HG02642 (cell line): ENCODE measurements at regions not wholly inside any gene's neighbourhood (a gene's known extent, or its start where the extent isn't known, plus 50 kb on each side); places are given as distances from the start of the nearest gene placed in this dataset.

Experiments
- ATAC-seq: cut with Tn5 transposase; IDR thresholded peaks from one replicate; pipeline ENCODE4 v1.9.1; 2021; ENCODE audit warnings: mild to moderate bottlenecking; ENCODE audit not compliant: unreplicated experiment, poor library complexity

DNA sequence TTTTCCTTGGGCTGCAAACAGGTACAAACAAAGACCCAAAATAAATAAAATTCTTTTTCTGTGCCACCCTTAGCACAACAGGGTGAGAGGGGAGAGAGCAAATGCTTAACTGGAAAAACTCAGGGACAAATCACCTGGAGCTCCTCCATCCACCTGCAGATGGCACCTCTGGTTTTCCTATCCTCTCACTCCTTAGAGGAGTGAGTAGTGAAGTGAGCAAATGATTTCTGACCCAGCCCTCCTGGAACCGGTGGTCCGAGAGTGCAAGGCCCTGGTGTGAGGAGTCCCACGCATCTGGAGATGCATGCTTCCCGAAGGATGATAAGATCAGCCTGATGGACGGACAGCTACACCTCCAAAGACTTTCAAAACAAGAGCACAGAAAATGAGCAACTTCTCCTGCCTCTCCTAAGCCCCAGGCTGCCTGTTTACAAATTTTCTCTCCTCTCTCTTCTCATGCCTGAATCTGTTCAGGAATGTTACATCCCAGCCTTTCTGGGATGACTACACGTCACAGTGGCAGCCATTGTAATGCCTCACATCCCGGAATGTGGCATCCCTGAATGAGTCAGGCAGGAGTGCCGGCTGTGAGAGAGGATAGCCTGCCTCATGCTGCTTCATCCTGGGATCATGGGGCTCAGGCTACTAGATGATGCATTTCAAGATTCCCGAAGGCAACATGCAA, 86.4 kb downstream of the ADRB2 start:
- no peak for ATAC-seq

DNA sequence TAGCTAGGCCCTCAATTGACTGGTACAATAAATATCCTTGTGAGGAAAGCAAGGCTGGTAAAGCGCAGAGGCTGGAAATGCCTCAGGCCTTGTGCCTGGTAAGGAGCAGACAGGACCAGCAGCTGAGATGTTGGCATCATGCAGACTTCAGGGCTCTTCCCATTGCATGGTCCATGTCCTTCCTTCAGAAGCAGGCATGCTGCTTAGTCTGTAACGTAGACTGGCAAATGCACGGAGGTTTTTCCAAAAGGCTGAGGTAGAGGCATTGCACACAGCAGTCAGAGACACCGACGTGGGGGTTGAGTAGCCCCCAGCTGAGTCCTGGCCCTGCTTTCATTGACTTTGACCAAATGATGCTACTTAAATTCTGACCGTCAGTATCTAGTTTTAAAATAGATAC, 87.1 kb downstream of the ADRB2 start:
- no peak for ATAC-seq

DNA sequence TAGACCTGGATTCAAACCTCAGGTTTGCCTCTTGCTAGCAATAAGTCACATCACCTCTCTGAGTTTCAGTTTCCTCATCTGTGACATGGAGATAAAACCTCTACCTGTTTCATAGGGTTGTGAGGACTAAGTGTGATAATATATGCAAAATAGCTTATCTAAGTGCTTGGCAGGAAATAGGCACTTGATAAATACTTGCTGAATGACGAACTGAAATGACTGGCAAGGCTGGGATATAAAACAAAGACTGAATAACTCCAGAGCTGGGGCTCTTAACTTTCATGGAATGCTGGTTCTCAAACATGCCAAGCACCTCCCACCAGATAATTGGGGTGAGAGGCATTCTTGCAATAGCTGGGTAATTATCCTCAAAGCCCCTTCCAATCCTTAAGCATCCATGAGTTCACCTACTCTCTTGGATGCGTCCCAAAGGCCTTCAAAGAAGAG, 87.6 kb downstream of the ADRB2 start:
- no peak for ATAC-seq

DNA sequence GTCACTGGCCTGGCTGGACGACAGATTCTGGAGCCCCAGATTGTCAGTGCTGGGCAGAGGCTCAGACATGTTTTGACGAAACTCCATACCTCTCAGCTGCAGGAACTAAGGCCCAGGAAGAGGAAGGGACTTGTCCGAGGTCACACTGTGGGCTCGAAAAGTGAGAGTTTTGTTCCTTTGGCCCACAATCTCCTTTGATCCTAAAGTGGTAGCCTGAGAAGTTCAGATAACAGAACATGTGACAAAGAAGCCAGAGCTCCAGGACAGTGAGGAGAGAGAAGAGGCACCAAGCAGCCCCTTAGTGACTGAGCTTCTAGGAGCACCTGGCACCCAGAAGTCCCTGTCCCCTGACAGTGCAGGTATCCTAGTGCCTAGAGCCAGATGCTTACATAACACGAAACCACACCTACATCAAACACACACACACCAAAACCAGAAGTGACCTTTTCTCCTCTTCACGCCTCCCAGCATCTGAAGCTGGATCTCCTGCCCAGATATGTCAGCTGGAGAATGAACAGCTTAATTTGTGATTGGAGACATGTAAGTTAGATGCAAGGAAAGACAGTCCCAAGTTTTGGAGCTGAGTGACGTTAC, 88.9 kb downstream of the ADRB2 start:
- ATAC-seq, result no peak

DNA sequence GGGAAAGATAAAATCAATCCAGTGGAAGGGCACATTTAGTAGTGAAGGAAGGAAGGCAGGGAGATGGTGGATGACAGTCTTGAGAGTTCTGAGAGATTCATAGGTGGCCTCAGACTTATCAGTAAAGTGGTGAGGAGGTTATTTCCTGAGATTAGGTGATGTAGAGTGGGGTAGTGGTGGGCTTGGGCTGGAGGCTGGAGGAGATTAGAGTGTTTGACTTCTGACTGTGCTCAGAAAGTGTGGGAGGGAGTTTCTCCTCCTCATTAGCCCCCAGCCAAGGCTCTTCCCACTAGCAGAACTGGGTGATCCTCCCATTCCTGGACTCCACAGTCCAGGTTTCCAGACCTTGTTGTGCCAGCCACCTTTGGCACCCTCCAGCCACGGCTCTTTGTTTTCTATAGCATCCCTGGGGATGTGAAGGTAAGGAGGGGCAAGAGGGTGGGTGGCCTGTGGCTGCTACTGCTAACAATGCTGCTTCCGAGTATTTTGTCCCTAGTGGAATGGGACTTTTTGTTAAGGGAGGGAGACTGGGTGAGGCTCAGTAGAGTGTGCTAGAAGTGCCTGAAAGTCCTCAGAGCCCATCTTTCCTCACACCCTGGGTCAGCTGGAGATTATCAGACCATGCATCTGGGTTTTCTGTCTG, 94.4 kb downstream of the ADRB2 start:
- no peak for ATAC-seq

DNA sequence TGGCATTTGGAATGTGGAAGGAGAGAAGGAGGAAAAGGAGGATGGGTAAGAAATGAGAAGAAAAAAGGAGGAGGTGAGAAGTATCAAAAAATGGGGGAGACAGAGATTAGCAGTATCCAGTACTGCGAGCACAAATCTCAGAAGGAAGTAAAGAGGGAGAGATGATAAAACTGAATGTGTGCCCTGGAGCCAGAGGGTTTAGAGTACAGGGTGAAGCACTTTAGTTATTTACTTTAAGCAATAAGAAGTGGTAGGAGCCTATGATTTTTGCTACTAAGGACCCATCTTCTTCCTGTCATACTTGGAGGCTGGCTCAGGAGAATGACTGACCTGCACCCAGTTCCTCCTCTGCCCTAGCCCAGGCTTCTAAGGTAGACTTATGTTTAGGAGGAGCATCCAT, 94.9 kb downstream of the ADRB2 start:
- no peak for ATAC-seq

DNA sequence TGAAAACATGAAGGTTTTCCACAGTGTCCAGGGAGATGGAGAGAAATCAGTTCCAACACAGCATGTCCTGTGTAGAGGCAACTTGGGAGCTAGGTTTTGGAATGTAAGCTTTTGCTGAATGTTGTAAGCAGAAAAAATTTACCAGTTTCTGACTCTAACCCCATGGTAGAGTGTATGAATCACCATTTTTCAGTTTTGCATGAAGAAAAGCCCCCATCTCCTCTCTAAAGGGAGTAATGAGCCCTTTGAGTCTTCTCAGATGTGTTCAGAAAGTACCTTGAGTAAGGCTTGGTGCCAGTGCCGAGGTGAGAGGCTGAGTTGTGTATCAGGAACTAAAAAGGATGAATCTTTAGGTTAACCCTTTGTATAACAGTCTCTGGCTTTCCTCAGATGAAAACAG, 96.2 kb downstream of the ADRB2 start:
- ATAC-seq, result peak; percentile 86

DNA sequence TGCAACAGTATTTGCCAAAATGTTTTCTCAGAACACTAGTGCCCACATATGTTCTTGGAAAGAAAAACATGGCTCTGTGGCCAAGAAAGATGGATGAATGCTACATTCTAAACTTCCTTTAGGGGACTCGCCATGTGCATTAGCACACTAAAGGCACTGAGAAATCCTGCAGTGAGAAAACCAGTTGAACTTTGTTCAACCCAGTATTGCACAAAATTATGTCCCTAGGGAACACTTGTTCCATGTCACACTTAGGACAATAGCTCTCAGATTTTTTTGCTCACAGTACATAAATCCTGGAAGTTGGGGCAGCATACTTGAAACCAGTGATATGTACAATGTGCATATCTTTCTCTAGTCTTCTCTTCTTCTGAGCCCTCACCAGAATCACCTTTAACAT, 96.6 kb downstream of the ADRB2 start:
- ATAC-seq, result no peak

DNA sequence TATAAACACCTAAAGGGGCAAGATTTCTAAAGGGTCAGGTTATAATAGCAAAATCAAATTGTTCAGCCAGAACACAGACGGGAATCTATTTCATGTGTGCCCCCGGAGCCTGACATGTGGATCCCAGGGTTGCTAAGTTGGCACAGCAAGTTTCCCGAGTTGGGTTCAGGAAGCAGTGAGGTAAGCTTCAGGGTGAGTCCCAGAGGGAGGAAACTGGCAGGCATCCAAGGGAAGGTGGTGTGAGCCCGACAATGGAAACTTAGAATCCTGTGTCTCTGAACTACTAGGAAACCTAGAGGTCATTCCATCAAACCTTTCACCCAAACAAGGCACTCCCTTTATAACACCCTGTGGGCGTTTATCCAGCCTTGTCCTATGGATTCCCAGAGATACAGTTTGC, 98.4 kb downstream of the ADRB2 start:
- ATAC-seq, result no peak

DNA sequence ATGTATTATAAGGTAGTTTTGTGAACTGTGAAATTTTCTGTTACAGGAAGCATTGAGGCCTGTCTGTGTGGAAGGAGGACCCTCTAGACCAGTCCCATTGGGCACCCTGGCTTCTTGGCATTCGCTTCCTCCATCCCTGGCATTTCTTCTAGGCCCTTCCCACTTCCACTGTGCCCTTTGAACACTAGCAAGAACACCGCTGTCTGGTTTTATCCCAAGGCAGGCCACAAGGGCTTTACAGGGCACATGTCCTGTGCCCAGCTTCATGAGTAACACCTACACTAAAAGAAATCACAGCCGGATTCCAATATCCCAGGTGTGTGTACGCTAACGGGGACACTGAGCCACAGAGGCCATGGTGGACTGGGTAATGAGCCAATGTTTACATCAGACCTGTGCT, 99.8 kb downstream of the ADRB2 start:
- ATAC-seq, result no peak

DNA sequence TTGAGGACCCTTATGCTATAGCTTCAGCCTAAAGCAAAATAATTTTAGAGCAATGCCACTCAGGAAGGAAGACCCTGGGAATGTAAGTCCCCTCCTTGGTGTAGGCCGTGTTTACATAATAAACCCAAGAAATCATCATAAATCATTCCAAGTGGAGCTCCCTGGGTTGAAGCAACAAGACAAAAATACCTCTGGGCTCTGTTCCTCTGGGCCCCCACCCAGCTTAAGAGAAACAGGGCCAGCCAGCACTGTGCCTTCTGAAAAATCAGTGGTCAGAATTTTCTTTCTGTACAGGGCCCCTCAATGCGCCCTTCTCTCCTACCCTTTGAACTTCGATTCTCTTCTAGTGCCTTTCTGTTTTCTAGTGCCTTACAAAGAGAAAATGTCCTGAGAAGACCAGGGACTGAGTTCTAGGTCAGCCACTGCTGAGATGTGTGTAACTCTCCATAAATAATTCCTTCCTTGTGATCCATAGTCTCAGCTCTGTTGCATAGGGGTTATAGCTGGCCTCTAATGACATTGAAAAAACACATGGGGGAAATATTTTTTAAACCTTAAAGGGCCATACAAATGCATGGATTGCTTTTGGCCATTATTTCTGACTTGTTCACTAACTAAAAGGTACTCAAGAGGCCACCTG, 101.0 kb downstream of the ADRB2 start:
- ATAC-seq, result no peak

DNA sequence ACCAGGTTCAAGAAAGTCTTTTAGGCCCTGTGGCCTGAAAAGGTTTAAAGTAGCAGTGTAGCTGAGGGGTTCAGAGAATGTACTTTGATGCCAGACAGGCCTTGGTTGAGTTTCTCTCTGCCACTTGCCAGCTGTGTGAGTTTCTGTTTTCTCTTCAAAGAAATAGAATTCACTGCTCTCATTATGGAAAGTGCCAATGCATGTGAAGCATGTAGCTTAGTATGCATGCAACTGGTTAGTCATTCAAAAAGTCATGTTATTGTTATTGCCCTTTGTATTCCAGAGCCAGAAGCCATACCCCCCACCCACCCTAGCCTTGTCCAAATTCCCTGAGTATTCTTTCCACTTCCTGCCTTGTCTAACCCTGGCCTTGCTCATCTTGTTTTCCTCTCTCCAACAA, 101.7 kb downstream of the ADRB2 start:
- no peak for ATAC-seq

DNA sequence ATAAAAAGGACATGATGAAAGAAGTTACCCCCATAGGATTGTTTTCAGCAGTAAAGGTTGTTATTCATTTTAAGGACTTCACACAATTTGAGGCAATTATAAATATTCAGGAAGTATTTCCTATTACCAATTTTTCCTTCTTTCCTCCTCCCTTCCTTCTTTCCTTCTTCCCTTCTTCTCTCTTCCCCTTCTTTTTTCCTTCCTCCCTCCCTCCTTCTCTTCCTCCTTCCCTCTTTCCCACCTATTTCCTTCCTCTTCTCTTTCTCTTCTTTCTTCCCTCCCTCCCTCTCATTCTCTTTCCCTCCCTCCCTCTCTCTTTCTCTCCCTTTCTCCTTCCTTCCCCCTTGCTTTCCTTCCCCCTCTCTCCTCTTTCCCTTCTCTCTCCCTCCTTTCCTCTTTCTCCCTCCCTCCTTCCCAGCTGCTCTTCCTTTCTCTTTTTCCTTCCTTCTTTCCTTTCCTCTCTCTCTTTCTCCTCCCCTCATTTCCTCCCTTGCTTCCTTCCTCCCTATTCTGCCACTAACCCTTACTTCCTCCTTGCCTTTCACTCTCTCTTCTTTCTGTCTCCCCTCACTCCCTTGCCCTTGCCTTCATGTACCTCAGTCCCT, 105.1 kb downstream of the ADRB2 start:
- no peak for ATAC-seq

DNA sequence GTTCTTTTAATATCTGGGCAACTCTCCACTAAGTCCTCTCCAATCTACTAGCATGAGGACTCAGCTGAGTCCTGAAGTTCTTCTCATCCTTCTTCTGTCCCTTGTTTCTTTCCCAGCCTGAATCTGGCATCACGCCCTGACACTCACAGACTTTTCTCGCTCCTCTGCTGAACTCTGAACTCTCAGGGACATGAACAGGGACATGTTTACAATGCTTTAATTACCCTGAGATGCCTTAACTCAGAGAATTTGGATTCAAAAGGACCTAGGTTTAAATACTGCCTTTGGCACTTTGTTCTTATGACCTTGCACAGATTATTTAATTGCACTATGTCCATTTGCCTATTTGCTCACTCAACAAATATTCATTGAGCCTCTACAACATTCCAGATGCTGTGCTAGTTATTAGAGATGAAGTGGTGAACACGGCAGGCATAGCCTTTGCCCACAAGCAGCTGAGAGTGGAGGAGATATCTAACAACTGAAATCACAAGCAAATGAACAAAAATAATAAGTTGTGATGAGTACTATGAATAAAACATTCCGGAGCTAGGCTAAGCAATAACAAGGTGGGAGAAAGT, 106.0 kb downstream of the ADRB2 start:
- ATAC-seq, result no peak

DNA sequence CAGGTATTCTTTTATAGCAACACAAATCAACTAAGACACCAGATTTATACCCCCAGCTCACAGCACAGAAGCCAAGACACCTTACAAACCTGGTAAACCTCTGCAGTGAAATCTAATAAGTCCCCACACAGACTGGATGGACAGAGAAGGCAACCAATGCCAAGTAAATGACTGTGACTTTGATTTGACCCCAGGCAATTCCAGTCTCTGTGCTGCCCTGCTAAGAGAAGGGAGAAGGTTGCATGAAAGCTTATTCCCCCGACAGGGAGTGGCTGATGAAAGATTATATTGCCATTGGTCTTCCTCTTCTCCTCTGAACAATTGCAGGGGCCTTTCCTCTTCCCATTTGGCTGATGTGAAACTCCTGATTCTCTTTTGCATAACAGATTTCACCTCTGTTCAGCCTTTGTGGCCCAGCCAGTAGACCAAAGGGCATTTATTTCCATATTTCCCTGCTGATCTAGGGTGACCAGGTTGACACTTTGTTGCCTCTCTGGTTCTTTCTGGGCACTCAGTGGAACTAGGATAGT, 107.6 kb downstream of the ADRB2 start:
- no peak for ATAC-seq

DNA sequence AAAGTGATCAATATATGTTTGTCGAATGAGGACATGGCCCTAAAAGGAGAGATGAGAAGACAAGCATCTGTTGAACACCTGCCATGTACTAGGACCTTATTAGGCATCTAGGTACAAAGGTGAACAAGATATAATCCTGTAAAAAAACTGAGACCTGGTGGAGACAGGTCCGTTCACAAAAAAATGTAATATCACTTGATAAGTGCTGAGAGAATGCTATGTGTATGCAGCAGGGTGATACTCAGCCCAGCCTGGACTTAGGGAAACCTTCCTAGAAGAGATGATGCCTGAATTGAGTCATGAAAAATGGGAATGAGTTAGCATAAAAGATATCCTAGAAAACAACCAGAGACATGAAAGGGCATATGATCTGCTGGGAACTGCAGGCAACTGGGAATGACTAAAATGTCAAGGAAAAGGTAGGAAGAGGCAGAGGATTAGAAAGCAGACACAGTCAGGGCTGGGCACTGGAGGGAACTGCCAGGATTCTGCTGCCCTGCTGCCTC, 108.5 kb downstream of the ADRB2 start:
- no peak for ATAC-seq

DNA sequence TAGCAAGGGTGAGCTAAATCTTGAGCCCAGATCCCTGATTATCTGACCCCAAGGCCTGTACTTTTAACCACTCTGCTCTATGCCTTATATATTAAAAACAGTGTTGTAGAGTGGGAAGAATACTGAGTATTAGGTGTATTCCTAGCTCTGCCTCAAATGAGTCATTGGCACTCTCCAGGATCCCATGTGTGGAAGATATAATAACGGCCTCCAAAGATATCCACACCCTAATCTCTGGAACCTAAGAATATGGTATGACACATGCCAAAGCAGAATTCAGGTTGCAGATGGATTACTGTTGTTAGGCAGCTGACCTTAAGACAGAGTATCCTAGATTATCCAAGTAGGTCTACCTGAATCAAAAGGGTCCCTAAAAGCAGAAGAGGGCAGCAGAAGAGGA, 110.8 kb downstream of the ADRB2 start:
- no peak for ATAC-seq

DNA sequence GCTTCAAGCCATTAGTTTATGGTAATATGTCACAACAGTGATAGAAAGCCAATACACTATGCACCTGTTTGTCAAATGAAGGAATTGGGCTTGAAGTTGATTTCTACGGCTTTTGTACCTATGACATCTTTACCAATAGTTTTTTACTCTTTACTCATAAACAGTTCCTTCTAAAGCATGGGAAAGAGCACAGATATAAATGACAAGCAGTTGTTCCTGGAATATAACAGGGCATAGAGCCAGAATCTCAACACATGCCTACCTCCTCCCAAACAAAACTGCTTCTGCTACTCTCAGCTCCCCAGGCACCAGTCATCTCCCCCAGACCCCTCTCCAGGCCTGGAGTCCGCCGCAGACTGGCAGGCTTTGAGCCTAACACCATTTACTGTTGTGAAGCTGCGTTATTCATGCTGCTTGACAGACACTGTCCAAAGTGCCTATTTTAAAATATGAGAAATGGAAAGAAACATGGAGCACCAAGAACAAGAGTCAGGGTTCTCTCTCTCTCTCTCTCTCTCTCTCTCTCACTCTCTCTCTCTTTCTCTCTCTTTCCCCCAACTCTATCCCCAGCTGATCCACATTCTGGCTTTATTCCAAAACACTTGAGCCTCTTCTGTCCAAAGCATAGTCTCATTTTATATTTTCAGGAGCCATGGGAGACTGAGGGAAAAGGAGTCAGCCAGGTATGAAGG, 111.6 kb downstream of the ADRB2 start:
- no peak for ATAC-seq

DNA sequence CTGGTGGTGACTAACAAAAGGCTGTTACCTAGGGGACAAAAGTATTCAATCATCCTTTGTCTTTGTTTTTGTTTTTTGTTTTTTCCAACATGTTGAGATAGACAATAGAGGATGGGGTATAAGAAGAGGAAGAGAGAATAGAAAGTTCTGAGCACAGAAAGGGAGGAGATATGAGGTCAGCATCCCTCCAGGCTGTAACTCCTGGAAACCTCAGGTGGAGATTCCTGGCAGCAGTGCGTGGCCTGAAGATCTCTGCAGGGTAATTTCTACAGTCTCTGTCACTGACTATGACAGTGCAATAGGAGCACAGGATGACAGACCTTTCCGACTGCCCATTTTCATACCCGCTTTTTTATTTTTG, 112.1 kb downstream of the ADRB2 start:
- ATAC-seq, result no peak

DNA sequence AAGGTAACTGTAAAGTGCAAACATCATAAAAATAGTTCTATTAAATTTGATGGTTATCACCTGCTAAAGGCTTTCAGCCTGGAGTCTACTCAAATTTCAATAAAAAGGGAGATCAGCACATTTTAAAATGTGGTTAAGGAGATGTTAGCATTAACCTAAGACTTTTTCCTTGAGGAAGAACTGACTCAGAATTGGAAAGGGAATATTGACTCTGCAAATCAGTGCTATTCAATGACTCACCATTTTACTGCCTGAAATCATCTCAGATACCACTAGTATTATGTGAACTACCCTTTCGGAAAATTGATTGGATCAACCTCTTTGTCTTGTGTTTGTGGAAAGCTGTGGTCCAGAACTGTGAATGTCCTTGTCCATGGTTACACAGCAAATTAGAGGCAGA, 113.3 kb downstream of the ADRB2 start:
- ATAC-seq, result no peak
